Breast epithelium (tissue), 3 donors: ENCODE measurements at regions not wholly inside any gene's neighbourhood (a gene's known extent, or its start where the extent isn't known, plus 50 kb on each side); places are given as distances from the start of the nearest gene placed in this dataset.
"Not testable (repeated sequence)": the region's sequence is repeated elsewhere in the genome, so short reads cannot be mapped to it uniquely, and the experiment has no call there.

Experiments used
- POLR2A ChIP-seq: fragments of 450-650 bp; IDR thresholded peaks from one replicate; pipeline ENCODE4 v1.6.1; 2016; ENCODE audit warnings: antibody characterized with exemption, mild to moderate bottlenecking, moderate library complexity
- TF ChIP-seq, protein P1 (sequence below), 3 donors: fragments of 450-650 bp; IDR thresholded peaks; one replicate each; pipeline ENCODE4 v1.5.1; 2016 to 2017; ENCODE audit warnings: antibody characterized with exemption in 3 of 3, mild to moderate bottlenecking in 3 of 3, moderate library complexity in 3 of 3

DNA sequence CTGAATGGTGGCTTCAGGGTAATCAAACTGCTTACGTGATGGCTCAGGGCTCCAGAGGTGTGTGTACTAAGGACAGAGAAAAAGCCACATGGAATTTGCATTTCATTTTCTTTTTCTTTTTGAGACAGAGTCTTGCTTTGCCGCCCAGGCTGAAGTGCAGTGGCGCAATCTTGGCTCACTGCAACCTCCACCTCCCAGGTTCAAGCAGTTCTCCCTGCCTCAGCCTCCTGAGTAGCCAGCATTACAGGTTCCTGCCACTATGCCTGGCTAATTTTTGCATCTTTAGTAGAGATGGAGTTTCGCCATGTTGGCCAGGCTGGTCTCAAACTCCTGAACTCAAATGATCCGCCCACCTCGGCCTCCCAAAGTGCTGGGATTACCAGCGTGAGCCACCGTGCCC, 103.7 kb upstream of the CLINT1 start:
- TF ChIP-seq, protein P1, sequence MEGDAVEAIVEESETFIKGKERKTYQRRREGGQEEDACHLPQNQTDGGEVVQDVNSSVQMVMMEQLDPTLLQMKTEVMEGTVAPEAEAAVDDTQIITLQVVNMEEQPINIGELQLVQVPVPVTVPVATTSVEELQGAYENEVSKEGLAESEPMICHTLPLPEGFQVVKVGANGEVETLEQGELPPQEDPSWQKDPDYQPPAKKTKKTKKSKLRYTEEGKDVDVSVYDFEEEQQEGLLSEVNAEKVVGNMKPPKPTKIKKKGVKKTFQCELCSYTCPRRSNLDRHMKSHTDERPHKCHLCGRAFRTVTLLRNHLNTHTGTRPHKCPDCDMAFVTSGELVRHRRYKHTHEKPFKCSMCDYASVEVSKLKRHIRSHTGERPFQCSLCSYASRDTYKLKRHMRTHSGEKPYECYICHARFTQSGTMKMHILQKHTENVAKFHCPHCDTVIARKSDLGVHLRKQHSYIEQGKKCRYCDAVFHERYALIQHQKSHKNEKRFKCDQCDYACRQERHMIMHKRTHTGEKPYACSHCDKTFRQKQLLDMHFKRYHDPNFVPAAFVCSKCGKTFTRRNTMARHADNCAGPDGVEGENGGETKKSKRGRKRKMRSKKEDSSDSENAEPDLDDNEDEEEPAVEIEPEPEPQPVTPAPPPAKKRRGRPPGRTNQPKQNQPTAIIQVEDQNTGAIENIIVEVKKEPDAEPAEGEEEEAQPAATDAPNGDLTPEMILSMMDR (IDR thresholded peaks at IDR 0.05) = not testable (repeated sequence)
- not testable (repeated sequence) for TF ChIP-seq POLR2A
